GM23248 (cell line): ENCODE measurements at regions not wholly inside any gene's neighbourhood (a gene's known extent, or its start where the extent isn't known, plus 50 kb on each side); places are given as distances from the start of the nearest gene placed in this dataset.

ENCODE experiments used
- EZH2 ChIP-seq: fragments of 200-600 bp; sonication (generic); IDR thresholded peaks from 2 replicates; pipeline ENCODE4 v1.6.1; 2018; ENCODE audit warnings: antibody characterized with exemption, mild to moderate bottlenecking; ENCODE audit not compliant: insufficient read depth, poor library complexity, severe bottlenecking
- EZH2phosphoT487 ChIP-seq: fragments of 200-600 bp; sonication (generic); IDR thresholded peaks from 2 replicates; pipeline ENCODE4 v1.6.1; 2018; ENCODE audit warnings: antibody characterized with exemption, moderate library complexity, mild to moderate bottlenecking, low read depth; ENCODE audit not compliant: insufficient read depth

- TF ChIP-seq EZH2 (no peak), EZH2phosphoT487 (no peak)
Observed at GRCh38 chr5:87190687-87191086, 77.0 kb upstream of the RASA1 start.
